ENCODE measurements at regions not wholly inside any gene's neighbourhood (a gene's known extent, or its start where the extent isn't known, plus 50 kb on each side); places are given as distances from the start of the nearest gene placed in this dataset.
A peak's percentile ranks its signal among the peaks of the same experiment; 100 is the strongest.

DNA sequence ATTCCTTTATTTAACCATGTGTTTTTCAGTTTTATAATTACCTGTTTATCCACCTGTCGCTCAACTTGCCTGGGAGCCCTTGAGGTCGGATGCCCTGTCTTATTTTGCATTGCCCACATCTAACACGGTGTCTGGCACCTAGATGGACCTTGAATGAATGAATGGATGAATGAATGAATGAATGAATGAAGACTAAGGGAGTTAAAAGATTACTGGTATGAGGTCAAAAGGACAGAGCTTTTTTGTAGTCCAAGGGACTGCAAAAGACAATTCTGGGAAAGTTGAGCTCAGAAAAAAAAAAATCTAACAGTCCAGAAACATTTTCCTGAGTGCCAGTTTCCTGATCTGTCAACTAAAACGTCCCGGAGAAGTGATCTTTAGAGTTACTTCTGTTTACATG lies 244.6 kb upstream of the MYOCD start:
- ChIA-PET POLR2A (interaction anchor here (1.7 to 3.3 kb wide), 2 partner anchors 9 to 11 kb away, joined by 9 to 12 read pairs; no protein-coding TSS in a partner anchor), CTCF (interaction anchor here (1.3 kb wide), 1 partner anchor 10 kb away, joined by 4 read pairs; no protein-coding TSS in a partner anchor)
- DNase-seq (no peak), ATAC-seq (ENCODE audit: low read depth) (no peak)
- H3K27me3 Mint-ChIP-seq, result no peaks in the 10 kb centered on the region
- H3K27ac Mint-ChIP-seq, result no peak overlapping the region
- intact Hi-C loops (cut with micrococcal nuclease), result no loop called here
- H3K9me3 Mint-ChIP-seq, result peaks cover 9% of the 10 kb centered on the region
- TF ChIP-seq, protein P1, sequence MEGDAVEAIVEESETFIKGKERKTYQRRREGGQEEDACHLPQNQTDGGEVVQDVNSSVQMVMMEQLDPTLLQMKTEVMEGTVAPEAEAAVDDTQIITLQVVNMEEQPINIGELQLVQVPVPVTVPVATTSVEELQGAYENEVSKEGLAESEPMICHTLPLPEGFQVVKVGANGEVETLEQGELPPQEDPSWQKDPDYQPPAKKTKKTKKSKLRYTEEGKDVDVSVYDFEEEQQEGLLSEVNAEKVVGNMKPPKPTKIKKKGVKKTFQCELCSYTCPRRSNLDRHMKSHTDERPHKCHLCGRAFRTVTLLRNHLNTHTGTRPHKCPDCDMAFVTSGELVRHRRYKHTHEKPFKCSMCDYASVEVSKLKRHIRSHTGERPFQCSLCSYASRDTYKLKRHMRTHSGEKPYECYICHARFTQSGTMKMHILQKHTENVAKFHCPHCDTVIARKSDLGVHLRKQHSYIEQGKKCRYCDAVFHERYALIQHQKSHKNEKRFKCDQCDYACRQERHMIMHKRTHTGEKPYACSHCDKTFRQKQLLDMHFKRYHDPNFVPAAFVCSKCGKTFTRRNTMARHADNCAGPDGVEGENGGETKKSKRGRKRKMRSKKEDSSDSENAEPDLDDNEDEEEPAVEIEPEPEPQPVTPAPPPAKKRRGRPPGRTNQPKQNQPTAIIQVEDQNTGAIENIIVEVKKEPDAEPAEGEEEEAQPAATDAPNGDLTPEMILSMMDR (IDR thresholded peaks at IDR 0.05), result no peak
- H3K4me3 Mint-ChIP-seq, result no peak overlapping the region
- peaks cover 12% of the 10 kb centered on the region for H3K4me1 Mint-ChIP-seq
- no peaks in the 10 kb centered on the region for H3K36me3 Mint-ChIP-seq (ENCODE audit: low read depth)

- DNase-seq, result no peak
- Mint-ChIP-seq H3K9me3 (peaks cover 9% of the 10 kb centered on the region), H3K4me3 (no peak overlapping the region), H3K27ac (peak overlapping the region; percentile 81), H3K36me3 (ENCODE audit: low read depth) (no peaks in the 10 kb centered on the region), H3K27me3 (no peaks in the 10 kb centered on the region), H3K4me1 (peaks cover 12% of the 10 kb centered on the region)
- ATAC-seq (ENCODE audit: low read depth), result peak; percentile 50
- POLR2A ChIA-PET, result interaction anchor here (3.3 kb wide), 1 partner anchor 11 kb away, joined by 12 read pairs; no protein-coding TSS in a partner anchor
- TF ChIP-seq, protein P1 (IDR thresholded peaks at IDR 0.05), result no peak
- CTCF ChIA-PET, result no interaction called here
- intact Hi-C loops (cut with micrococcal nuclease), result no loop called here
Observed at GRCh38 chr17:12421646-12422306, 243.9 kb upstream of the MYOCD start.

DNA sequence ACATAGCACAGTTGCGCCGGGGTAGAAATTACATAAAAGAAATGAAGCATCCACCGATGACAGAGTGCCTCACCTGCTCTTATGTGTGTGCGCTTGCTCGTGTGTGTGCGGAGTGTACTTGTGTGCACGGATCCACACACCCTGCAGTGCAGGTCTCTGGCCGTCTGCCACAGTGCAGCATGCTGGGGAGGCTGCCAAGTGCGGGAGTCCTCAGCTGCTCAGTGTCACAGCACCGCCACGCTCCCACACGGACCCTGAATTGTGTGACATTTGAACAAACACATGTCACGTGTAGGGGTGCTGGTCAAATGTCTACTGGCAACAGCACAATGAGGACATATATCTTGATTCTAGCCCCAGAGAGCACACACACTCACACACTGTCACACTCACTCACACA lies 243.0 kb upstream of the MYOCD start:
- Mint-ChIP-seq H3K9me3 (peaks cover 5% of the 10 kb centered on the region), H3K4me1 (peaks cover 12% of the 10 kb centered on the region), H3K36me3 (ENCODE audit: low read depth) (no peaks in the 10 kb centered on the region), H3K27me3 (no peaks in the 10 kb centered on the region), H3K4me3 (no peak overlapping the region), H3K27ac (no peak overlapping the region)
- TF ChIP-seq, protein P1 (IDR thresholded peaks at IDR 0.05), result no peak
- intact Hi-C loops (cut with micrococcal nuclease), result no loop called here
- CTCF ChIA-PET, result no interaction called here
- POLR2A ChIA-PET, result interaction anchor here (3.3 kb wide), 1 partner anchor 10 kb away, joined by 12 read pairs; no protein-coding TSS in a partner anchor
- no peak for ATAC-seq (ENCODE audit: low read depth)
- no peak for DNase-seq

- Mint-ChIP-seq H3K27me3 (no peaks in the 10 kb centered on the region), H3K4me3 (no peak overlapping the region), H3K36me3 (ENCODE audit: low read depth) (no peaks in the 10 kb centered on the region), H3K4me1 (peaks cover 15% of the 10 kb centered on the region), H3K9me3 (peaks cover 5% of the 10 kb centered on the region), H3K27ac (no peak overlapping the region)
- ChIA-PET CTCF (no interaction called here), POLR2A (no interaction called here)
- TF ChIP-seq, protein P1 (IDR thresholded peaks at IDR 0.05), result no peak
- no peak for ATAC-seq (ENCODE audit: low read depth)
- intact Hi-C loops (cut with micrococcal nuclease), result no loop called here
- no peak for DNase-seq
Observed at GRCh38 chr17:12423337-12423736, 242.4 kb upstream of the MYOCD start.

- CTCF ChIA-PET, result interaction anchor here (0.9 to 1.7 kb wide), 3 partner anchors 86 to 238 kb away, joined by 4 to 6 read pairs (median 5); no protein-coding TSS in a partner anchor
- TF ChIP-seq, protein P1 (IDR thresholded peaks at IDR 0.05), result no peak
- POLR2A ChIA-PET, result interaction anchor here (0.8 to 2.2 kb wide), 4 partner anchors 9 to 238 kb away, joined by 3 to 9 read pairs (median 4); partner anchors contain the start of gene MYOCD
- DNase-seq (no peak), ATAC-seq (ENCODE audit: low read depth) (peak; percentile 53)
- peak overlapping the region; percentile 95 for H3K27ac Mint-ChIP-seq
- H3K9me3 Mint-ChIP-seq, result peaks cover 9% of the 10 kb centered on the region
- no peaks in the 10 kb centered on the region for H3K27me3 Mint-ChIP-seq
- no peak overlapping the region for H3K4me3 Mint-ChIP-seq
- intact Hi-C loops (cut with micrococcal nuclease), result loop anchor here (1.0 kb wide), 1 partner anchor 238 kb away; no protein-coding TSS in a partner anchor
- H3K36me3 Mint-ChIP-seq (ENCODE audit: low read depth), result no peaks in the 10 kb centered on the region
- H3K4me1 Mint-ChIP-seq, result peaks cover 57% of the 10 kb centered on the region
Observed at GRCh38 chr17:12429116-12429515, 236.6 kb upstream of the MYOCD start.
